DMS153 treated with DMSO at 0.1 percent for 48 hours (cell line): ENCODE measurements at regions not wholly inside any gene's neighbourhood (a gene's known extent, or its start where the extent isn't known, plus 50 kb on each side); places are given as distances from the start of the nearest gene placed in this dataset.
A peak's percentile ranks its signal among the peaks of the same experiment; 100 is the strongest.
"Not testable (repeated sequence)": the region's sequence is repeated elsewhere in the genome, so short reads cannot be mapped to it uniquely, and the experiment has no call there.

Source experiments
- DNase-seq: peaks from one replicate; lab custom pipeline; 2025; ENCODE audit not compliant: unreplicated experiment; lab: John Stamatoyannopoulos, UW

DNA sequence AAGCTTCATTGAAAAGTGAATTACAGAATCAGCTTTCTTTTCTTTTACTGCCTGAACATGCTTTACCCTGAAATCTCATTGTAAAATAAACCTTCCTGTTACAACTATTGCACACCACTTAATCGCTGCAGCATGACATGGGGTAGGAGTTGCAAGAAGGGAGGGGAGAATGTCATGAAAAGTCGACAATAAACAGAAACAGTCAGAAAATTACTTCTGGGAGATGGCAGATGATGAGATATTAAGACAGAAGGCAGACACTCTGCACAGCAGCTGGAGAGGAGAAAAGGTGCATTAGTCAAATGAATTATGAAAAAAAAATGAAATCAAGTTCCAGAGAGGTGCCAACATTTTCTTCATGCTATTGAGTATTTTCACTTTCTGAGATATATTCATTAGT lies 287.7 kb downstream of the PCDH7 start:
- DNase-seq = no peak

DNA sequence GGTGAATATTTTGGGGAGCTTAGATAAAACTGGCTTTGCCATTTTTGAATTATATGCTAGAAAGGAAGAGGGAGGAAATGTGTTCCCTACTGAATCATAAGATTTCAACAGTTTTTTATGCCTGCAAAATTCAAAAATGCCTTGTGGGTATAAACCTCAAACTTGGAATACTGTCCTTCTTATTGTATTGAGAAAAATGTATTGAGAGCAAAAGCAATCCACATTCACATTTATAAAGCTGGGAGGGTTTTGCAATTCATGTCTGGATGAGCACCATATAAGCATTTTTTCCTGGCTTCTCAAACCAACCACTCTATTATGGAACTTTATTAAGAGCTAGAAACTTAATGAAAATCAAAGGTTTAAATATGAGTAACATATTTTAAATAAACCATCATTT lies 289.8 kb downstream of the PCDH7 start:
- DNase-seq = no peak

DNA sequence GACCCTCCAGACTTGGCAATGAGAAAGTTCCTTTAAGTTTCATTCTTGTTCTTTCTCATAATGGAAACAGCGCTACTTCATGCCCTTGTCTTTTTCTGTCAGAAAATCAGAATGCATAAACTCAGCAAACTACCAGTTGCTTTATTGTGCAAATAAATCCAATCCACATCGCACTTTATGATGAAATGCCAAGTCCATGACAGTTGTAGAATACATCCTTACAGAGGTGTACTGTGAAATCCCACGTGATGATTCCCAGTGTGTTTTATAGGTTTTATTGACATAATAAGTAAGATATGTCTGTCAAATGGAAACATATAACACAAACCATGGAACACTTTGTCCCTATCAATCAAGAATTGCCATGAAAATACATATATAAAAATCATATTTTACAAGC lies 295.0 kb downstream of the PCDH7 start:
- no peak for DNase-seq

DNA sequence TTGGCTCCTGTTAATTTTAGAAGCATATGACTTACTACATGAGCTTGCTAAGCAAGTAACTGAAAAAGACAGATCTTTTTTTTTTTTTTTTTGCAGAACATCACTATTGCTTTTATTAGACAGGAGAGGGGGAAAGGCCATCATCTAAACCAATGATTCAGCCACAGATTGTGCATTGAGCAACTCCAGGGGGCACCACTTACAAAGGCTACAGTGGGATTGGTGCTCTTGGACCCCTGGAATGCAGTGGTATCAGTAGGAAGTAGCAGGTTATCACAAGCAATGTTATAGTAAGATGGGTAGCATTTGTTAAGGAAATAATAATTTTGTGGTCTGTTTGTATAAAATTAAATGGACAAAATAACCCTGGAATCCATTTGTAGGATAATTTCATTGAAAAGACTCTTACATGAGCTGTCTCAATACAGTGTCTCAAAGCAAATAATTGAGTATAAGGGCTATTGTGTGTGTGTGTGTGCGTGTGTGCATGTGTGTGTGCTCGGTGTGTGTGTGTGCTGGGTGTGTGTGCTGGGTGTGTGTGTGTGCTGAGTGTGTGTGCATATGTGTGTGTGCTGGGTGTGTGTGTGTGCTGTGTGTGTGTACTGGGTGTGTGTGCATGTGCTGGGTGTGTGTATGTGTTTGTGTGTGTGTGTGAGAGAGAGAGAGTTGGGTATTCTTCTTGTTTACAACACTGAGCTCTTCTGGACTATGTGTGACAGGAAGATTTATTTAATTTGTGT lies 296.3 kb downstream of the PCDH7 start:
- DNase-seq = no peak

DNA sequence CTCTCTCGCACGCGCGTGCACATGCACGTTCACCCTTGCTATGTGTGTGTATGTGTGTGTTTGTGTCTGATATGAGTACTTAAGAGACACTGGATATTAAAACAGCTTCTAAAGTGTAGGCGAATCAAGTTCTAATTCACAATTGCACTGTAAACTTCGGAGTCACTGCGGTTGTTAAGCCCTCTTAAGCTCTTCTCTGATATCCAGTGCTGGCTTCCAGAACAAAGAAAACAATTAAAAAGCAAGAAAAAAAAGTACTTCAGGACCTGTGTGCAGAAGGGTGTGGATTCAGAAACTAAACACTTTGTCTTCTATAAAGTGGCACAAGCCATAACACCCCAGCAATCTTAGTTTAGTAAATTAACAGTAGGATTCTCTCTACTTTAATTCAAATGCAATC lies 300.2 kb downstream of the PCDH7 start:
- DNase-seq = no peak

DNA sequence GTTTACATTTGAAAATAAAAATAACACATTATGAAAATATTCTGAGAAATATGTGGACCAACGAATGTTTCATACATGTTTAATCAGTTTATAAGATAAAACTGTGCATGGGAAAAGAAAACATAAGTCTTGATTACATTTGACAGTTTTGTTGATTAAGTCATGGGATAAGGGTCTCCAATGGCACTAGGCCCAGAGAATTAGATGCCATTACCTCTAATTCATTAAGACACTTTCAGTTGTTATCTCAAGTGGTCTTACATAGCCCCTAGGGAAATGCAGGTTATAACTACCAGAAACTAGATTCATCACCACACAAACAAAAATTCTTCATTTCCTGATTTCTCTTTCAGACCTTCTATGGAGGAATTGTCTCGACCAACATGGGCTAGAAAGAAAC lies 300.8 kb downstream of the PCDH7 start:
- DNase-seq = no peak

DNA sequence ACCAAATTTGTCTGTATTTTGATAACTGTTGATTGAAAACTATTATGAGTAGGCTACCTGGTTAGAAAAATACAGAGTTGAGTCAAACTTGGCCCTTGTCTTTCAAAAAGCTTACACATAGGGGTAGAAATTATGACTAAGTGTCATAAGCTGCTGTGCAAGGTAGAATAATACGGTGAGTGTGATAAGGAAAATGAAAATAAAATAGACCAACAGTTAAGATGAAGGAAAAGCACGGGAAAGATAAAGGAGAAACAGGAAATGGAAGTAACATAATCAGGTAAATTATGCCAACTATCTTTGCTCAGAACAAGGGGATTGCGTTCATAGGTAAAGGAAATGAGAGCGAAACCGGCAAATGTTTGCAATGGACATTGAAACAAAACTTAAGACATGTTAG lies 302.5 kb downstream of the PCDH7 start:
- DNase-seq = no peak

DNA sequence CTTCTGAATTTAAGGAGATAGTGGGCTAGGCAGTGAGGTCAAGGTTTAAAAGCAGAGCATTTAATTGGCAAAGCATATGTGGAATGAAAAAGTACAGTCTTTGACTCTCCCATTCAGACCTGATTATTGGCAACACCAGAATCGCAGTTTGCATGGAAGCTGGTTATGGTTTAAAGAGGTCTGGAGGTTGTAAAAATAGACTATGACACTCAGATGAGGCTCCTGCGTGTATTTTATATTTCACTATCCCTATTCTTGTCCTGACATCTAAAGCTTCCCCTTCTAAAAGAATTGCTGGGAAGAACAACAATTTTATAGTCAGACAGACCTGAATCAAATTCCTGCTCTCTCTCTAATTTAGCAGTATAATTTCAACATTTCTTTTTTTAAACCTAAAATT lies 302.9 kb downstream of the PCDH7 start:
- no peak for DNase-seq

DNA sequence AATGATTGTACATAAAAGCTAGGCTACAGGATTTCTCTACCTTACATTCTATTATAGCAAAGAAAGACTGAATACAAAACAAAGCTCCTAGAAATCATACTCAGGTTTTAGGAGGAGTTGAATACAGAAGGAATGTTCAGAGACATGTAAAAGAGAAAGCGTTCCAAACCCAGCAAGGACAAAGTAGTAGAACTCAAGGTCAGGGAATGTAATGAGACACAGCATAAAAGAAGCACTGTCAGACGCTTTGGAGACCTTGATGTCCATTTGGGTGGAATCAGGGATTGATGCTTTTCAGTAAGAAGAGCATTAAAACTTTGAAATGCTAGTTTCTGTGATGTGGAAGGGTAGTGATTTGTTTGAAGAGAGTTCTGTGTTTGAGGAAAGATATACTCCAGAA lies 303.6 kb downstream of the PCDH7 start:
- DNase-seq = no peak

DNA sequence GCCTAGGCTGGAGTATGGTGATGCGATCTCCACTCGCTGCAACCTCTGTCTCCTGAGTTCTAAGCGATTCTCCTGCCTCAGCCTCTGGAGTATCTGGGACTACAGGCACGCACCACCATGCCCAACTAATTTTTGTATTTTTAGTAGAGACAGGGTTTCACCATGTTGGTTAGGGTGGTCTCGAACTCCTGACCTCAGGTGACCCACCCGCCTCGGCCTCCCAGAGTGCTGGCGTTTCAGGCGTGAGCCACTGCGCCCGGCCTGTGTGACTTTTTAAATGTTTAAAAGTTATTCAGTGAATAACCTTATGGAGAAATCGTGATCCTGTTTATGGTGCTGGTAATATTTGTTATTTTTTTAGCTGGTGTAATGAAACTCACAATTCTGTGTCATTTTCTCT lies 304.6 kb downstream of the PCDH7 start:
- DNase-seq = not testable (repeated sequence)

DNA sequence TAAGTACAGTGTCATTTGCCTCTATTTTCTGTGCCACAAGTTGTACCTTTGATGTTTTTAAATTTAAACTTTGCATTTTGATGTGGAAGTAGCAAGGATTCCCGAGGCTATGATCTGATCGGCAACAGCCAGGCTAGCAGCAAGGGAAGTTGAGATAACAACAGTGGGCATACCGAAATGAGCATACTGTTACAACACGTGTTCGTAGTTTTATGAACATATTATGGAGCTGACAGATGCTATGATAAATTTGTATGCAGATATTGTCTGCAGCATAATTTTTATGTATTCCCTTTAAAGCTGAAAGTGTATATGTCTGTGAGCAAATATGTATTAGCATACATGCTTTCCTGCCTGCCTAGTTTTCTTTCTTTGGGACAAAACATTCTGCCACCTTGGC lies 306.1 kb downstream of the PCDH7 start:
- DNase-seq = no peak

DNA sequence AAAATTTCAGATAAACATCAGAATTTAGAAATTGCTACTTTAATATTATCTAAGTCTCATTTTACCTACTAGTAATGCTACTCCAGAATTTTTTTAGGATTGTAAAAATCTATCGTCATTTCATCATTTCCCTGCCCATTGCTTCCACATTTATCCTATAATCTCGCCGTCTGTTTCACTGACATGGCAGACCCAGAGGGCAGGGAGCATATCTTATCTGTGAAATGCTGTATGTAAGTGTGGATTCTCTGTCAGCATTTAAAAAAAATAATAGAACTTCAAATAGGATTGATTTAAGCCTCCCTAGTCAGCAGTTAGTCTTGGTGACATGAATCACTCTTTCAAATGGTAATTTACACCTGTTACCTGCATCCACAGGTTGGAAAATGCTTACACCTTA lies 314.4 kb downstream of the PCDH7 start:
- DNase-seq = no peak

DNA sequence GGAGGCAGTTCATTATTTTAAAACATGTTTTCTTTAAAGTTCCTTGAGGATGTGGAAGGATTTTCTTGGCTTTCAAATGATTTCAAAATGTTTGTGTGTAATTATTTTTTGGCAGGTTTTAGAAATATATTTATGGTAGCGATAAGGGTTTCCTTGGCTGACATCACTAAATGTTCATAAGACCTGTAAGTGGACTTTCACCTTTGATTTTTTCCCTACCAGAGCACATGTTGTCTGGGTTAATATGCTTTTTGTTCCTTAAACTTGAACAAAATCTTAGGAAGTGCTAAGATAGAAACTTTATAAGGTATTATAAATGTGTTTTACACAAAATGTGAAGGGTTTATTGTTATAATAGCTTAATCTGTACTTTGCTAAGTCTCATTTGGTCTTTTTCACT lies 315.6 kb downstream of the PCDH7 start:
- no peak for DNase-seq

DNA sequence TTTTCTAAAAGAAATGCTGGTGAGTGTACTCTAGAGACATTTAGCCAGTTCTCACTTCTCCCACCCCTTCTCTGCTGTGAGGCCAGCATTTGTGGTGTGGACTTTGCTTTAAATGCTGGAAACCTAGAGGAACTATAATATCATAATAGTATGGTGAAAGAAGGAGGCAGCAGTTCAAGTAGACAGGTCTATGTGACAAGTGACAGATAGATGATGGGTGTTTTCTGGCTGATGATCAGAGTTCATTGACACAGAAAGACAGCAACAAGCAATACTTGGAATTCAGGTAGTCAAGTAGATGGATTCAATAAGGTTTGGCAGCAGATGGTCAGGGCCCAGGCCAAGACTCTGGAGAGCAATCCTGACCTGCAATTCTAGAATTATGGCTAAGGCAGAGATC lies 317.5 kb downstream of the PCDH7 start:
- no peak for DNase-seq

DNA sequence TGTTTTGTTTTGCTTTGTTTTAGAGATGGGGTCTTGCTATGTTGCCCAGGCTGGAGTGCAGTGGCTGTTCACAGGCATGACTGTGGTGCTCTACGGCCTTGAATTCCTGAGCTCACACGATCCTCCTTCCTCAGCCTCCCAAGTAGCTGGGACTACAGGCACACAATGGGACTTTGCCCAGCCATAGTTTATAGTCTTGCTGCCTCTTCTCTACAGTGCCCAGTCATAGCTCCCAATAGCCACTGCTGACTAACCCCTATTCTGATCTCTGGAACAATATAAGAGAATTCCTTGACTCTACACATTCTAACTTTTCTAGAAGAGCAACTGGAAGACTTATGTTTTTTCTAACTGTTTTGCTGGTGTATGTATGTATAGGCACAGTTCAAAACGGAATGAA lies 319.2 kb downstream of the PCDH7 start:
- no peak for DNase-seq

DNA sequence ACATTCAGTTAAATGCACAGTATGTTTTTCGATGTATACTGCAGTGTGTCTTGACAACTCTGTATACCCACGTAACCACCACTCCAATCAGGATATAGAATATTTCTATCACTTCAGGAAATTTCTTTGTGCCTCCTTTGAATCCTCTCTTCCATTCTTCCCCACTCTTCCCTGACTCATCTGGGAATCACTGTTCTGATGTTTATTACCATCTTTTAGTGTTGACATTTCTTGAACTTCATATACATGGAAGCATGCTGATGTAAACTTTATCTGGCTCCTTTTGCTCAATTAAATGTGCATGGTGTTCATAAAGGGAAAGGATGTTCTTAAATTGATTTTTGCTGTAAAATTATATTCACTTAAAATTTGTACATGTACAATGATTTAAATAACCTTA lies 319.9 kb downstream of the PCDH7 start:
- DNase-seq = no peak

DNA sequence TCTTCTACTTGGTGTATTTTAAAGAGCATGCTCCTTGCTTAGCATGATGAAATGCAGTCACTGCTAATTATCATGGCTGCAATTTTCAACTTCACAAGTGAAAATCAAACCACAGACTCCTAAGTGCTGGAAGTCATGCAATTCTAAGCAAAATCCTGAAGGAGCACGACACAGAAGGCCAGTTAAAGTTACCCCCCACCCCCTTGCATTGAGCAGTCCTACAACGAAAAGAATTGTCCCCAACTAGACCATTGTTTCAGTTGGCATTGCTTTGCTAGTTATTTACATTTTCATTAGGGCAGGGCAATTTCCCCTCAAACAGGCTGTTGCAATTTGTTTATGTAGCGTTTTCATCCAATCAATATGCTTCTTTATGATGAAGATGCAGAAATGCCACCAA lies 321.2 kb downstream of the PCDH7 start:
- no peak for DNase-seq

DNA sequence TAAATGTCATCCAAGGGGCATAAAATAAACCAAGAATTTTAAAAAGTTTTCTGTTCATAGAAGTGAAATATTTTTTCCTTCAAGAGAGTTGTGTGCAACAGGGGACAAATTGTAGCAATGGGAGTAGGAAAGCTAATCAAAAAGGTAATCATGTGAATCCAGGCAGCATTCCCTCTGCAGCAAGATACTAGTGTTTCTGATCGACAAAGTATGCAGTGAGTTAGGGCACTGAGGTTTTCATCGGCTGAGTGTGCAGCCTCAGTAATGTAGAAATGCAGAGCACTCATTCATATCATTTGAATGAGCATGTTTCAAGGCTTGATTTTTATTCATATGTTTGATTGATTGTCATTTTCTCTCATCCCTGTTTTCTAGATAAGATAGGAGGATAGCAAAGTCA lies 321.7 kb downstream of the PCDH7 start:
- no peak for DNase-seq

DNA sequence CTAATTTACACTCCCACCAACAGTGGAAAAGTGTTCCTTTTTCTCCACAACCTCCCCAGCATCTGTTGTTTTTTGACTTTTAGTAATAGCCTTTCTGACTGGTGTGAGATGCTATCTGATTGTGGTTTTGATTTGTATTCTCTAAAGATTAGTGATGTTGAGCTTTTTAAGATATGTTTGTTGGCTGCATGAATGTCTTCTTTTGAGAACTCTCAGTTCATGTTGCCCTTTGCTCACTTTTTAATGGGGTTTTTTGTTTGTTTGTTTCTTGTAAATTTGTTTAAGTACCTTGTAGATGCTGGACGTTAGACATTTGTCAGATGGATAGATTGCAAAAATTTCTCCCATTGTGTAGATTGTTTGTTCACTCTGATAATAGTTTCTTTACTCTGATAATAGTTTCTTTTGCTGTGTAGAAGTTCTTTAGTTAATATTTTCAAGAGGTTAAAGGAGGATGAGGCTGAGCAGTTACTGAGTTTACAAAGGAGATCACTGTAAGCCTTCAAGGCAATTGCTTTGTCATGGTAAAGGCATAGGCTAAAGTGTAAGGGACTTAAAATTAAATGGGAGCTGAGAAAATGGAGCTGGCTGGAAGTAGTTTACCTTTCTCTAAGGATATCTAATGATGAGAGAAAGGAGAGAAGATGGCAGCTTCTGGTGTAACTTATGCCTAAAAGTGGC lies 323.4 kb downstream of the PCDH7 start:
- no peak for DNase-seq

DNA sequence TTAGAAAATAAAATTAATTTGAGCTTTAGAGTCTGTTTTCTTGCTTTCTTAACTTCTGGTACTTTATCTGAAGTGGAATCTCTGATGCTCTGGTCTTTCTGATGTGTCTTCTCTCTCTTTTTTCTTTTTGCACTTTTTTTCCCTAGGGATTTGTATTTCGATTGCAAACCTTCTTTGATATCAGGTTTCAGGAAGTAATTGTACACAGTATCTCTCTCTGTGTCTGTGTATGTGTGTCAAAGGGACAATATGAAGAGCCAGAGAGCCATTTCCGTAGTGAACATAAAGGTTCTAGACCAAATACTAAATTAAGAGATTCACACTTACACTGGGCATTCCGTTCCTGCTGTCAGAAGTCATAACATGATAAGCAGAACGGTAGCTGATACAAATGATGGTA lies 325.0 kb downstream of the PCDH7 start:
- DNase-seq = peak; percentile 42

DNA sequence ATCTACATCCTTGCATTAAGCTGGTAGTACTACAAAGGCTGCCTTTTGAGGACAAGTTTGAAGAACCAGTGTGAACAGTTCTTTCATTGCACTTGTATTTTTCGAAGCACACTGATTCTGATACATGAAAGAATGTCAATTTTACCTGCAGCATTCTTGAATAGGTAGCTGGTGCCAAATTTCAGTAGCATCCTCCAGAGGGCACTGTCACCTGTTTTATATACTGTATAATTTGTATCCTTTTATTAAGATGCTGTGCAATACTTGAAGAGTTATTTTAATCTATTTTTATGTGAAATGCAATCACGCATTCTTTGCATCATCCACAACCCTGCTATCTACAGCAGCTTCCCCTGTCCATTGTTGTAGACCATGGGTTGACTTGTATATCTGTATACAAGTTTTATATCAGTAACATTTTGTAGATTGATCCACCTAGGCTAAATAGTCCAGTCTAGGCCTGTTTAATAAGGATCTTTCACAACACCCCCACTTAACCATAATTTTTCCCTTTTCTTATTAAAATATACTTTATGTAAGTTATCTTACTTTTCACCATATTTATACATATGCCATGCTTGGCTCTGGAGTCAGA lies 325.7 kb downstream of the PCDH7 start:
- no peak for DNase-seq

DNA sequence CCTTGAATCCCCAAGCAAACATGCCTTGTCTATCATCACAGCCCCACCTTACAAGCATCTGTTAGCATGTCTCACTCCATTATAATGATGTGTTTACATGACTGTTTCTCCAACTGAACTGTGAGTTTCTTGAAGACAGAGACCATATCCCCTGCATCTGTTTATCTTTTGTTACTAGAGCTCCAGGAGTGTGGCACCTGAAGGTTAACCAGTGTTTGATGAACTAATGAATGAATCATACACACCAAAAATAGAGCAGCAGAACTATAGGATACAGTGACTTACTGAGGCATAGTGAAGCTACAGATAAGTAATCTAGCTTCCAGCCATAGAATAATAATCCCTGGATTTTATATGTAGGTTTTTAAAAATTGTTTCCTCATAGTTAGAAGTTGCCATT lies 331.0 kb downstream of the PCDH7 start:
- no peak for DNase-seq

DNA sequence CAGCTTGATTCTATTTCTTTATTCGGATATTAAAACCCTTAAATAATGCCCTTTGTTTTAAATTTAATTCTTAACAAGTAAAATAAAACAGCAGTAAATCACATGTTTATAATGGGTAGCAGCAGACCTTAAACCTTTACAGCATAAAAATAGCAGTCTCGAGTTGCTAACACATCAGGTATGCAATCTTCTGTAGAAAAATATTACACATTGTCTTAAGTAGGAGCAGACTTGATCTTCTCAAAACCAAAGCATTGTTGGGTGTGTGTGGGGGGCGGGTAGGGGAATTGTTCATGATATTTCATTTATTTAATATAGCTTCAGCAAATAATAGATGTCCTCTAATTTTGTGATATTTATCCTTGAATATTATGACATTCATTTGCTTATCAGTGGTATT lies 331.4 kb downstream of the PCDH7 start:
- no peak for DNase-seq
